HK-2 (cell line): ENCODE measurements at regions not wholly inside any gene's neighbourhood (a gene's known extent, or its start where the extent isn't known, plus 50 kb on each side); places are given as distances from the start of the nearest gene placed in this dataset.
"Not testable (repeated sequence)": the region's sequence is repeated elsewhere in the genome, so short reads cannot be mapped to it uniquely, and the experiment has no call there.

Experiments
- DNase-seq: peaks from one replicate; pipeline ENCODE4 v3.0.0-alpha.2; 2018; ENCODE audit not compliant: unreplicated experiment

DNA sequence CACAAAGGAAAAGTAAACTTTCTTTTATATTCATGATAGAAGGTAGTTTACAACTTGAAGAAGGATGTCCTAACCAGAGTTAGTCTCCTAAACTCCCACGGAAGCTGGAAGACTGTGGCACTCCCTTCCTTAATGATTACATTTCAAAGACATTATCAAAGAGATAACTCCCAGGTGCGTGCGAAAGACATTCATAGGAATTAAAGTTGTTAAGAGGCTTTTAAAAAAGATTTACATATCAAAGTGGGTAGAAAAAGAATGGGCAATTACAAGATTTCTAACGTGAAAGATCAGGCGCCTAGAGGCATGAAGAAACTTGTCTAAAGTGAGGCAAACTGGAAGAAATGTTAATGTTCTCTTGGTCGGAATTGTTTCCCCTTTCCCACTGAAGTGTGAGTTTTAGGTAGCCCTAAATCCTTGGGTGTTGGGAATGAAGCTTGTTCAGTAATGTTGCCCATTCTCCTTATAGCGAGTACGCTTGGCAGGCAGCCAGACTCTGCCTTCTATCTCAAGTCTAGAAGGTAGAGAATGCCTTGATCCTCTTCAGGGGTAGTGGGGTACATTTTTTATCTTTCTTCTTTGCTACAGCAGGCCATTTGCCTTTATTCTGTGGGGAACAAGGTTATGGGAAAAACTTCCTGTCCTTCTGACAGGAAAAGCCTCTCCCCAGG, 642.0 kb downstream of the SLC6A15 start:
- no peak for DNase-seq

DNA sequence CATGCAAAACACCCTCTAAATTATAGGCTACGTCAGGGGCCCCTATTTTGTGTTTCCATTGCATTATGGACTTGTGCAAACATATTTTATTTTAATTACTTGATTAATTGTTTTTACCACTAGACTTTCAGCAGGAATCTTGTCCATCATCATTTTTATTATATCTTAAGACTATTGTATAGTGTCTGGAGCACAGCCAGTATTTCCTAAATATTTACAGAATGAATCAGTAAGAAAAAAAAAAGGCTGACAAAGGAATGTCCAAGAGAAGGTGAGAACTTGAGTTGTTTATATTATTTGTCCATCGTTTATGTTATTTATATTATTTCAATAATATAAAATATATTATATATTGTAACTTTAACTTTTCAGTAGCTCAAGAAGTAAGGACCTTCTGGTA, 664.7 kb downstream of the SLC6A15 start:
- no peak for DNase-seq

DNA sequence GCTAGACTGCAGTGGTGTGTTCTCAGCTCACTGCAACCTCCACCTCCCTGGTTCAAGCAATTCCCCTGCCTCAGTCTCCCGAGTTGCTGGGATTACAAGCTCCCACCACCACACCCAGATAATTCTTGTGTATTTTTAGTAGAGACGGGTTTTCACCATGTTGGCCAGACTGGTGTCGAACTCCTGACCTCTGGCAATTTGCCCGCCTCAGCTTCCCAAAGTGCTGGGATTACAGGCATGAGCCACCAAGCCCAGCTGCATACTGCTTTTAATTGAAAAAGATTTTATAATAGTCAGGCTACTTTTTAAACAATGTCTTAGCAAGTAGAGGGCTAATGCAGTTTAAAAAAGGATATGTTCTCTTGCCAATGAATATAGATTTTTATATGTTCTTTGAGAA, 668.9 kb downstream of the SLC6A15 start:
- DNase-seq: no peak

DNA sequence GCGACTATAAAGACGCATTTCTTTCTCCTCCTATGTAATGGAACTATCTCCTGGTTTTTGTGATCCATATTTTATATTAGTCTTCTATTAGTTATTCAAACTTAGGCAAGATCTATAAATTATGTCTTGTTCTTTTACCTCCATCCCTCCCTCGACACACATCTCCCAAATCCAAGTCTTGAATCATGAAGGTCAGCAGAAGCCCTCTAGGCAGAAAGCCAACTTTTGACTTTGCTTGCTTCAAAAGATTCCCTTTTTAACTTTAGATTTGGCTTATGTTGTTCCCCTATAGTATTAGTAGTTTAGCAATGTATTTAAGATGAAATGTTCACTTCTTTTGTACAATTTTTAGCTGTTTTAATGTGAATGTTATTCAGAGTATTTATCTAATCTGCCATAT, 689.8 kb downstream of the SLC6A15 start:
- DNase-seq: no peak

DNA sequence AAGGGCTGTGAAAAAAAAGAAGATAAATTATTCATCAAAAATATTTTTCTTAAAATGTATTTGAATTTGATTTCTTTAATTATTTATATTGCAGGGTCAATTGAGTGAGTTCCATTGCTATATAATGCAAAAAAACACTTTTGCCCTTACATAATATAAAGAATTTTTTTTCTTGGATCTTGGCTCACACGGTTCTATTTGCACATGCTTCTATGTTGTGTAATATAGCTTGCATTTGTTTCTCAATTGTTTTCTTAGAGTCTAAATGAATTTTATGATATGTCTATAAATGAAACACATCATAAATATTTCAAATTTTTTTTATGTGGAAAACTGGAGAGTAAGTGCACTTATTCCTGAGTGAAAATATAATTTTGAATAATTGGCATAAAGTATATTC, 694.2 kb downstream of the SLC6A15 start:
- DNase-seq: no peak

DNA sequence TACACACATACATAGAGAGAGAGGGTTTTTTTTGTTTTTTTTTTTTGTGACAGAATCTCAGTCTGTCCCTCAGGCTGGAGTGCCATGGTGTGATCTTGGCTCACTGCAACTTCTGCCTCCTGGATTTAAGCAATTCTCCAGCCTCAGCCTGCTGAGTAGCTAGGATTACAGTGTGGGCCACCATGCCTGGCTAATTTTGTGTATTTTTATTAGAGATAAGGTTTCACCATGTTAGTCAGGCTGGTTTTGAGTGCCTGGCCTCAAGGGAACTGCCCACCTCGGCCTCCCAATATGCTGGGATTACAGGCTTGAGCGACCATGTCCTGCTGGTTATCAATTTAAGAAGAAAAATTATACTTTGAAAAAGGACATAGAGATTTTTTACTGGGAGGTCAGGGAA, 710.6 kb downstream of the SLC6A15 start:
- no peak for DNase-seq

DNA sequence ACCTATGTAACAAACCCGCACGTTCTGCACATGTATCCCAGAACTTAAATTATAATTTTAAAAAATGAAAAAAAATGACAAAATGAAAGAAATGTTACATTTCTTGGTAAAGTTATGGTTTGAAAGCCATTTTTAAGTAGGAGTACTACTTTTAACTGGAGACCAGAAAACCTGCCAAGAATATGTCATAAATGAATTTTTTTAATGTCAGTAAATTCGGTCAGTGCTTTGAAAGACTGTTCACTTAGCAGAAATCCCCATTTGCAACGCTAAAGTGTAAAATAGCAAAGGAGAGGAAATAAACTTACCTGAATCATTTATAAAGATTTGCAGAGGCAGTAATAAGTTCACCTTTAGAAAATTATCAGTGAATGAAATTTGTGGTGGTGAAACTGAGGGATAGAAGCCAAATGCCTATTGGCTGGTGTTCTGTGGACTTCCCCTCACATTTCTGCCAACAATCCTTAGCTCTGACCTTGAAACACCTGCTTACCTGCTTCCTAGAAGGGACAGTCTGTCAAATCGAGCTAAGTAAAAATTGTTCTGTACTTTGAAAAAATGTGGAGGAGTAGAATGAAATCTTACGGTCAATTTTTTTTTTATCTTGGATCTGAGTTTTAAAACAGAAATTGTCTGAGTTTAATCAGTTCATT, 714.2 kb downstream of the SLC6A15 start:
- DNase-seq: no peak

DNA sequence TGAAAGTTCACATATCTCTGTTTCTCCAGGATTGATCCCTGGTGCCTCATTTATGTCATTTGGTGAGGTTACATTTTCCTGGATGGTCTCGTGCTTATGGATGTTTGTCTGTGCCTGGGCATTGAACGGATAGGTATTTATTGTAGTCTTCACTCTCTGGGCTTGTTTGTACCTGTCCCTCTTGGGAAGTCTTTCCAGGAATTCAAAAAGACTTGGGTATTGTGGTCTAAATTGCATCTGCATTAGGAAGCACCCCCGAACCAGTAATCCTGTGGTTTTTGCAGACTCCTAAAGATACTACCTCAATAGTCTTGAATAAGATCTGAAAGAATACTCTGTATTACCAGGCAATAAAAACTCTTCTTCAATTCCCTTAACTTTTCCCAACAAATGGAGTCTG, 720.8 kb downstream of the SLC6A15 start:
- DNase-seq: no peak

DNA sequence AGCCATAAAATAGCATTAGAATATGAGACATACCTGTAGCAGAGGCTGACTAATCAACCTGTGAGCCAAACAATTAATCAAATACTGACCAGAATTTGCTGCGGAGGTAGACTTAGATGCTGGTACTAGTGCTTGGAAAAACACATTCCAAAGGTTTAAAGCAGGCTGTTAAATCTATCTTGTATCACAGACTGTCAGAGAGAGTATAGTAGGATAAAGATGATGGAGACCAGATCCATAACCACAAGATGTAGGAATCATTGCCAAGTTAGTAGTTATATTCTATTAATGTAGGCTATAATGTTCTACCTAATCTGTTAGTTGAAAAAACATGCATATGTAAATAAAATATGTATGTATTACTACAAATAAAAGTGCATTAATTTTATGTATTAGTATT, 726.2 kb downstream of the SLC6A15 start:
- DNase-seq: no peak

DNA sequence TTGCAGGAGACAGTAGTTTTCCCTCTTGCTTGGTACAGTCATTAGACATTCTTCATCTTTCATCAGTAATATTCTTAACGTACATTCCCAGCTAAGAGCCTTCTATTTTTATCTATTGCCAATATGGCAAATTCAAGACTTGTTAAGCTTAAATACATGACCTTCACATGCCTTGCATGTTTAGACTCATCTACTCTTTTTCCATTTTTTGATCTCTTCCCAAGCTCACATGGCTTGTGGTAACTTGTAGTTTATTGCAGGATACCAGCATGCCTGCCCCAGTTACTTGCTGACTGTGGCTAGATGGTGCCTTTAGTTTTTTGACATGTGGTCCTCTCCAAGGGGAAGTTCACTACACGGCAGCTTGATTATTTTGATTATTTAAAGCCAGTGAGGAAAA, 729.0 kb downstream of the SLC6A15 start:
- no peak for DNase-seq

DNA sequence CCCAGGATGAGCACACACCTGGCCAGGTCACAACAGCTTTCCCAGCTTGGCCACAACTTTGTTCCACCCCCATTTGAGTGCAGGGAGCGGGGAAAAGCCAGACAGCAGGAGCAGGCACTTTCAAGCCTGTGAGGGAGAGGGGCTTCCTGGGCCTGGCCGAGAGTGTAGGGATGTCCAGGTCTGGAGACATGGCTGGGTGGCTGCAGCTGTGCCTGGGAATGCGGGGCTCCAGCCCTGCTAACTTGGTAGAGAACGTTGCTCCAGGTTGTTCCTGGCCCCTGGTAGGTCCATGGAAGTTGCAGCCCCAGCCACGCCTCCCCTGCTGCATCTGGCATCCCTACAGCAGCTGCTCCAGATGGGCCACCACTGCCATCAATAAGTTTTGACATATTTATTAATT, 738.5 kb downstream of the SLC6A15 start:
- no peak for DNase-seq

DNA sequence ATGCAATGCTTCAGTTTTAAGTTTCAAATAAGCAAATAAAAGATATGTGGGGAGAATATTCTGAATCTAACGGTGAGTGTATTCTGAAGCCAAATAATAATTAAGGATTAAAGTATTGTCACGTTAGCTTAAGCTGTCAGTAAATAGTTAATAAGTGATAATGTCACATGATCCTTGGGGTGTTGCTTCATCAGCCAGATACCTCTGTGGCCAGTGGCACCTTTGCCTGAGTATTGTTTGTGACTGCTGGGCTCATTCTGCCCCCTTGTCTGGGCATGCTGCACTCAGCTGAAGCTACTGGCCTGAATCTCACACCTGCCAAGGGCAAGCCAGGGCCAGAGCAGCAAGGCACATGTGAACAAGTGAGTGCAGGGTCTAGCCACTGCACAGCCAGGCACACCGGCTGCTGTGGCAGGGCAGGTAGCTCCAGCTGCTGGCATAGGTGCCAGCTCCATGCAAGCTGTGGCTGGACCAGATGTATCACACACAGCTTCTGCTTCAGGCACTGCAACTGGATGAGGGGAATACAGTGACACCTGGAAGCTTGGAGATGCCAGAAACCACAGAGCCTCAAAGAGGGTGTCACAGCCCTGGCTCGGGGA, 739.7 kb downstream of the SLC6A15 start:
- no peak for DNase-seq

DNA sequence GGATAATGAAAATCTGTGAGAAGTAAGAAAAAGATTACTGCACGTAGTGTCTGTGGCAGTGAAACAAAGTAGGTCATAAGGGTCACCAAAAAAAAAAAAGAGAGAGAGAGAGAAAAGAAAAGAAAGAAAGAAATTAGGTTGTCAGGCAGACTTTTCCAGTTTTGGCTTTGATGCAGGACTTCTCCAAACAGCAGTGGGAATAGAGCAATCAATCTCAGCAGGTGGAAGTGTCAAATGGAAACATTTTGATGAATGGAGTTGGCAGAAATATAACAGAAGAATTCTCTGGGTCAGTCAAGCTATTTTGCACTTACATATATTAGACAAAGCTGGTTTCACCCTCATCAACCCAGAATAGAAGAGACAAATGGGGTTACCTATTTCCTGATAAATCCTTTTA, 745.8 kb downstream of the SLC6A15 start:
- no peak for DNase-seq

DNA sequence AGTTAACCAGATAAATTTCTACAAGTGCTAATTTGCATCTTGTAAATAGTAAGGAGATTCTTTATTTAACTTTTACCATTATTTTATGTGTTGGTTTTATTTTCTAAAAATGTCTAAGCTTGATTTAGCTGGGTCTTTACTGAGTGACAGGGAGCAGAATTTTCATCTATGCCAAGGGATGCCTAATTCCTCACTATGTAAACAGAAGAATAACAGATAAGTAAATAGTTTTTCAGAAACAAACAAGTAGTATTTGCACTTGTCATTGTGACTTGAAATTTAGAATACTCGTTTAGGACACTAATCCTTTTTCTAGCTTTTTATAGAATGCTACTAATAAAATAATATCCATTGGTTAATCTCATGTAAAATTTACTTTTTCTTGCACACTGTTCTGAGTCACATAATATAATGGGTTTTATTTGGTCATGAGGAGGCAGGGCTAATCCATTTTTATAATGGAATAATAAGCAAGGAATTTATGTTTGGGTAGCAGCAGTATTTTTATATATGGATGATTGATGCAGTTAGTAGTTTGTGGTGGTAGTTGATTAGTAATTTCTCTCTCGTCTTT, 746.5 kb downstream of the SLC6A15 start:
- no peak for DNase-seq

DNA sequence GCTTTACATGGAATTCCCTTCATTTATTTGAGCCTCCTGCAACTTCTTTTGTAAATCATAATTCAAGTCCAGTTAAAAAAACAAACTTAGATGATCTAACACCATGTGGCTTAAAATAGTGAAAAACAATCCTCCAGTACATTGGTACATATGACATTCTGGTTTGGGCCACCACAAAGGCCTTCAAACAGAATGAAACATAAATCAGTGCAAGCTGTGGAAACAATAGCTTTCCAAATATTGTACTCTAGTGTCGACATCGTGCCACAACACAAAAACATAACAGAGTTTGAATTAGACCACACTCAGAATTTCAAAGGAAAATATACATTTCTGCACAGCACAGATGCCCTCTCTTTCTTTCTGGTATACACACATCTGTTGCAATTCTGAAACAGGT, 751.3 kb downstream of the SLC6A15 start:
- no peak for DNase-seq

DNA sequence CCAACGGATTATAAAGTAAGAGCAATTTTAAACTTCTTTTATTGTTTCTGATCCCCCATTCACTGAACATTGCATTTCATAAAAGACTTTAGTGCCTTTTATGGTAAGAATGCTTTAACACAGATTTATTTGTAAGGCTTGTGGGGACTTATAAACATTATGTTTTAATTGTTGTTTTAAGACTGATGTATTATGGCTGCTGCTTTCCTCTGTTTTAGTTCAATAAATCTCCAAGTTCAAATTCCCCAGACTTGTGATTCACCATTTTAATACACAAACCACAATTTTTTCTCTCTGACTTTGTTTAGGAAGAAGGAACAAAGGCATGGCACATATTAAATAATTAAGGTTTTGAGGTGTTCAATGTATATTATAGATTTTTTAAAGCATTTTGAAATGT, 753.3 kb downstream of the SLC6A15 start:
- no peak for DNase-seq

DNA sequence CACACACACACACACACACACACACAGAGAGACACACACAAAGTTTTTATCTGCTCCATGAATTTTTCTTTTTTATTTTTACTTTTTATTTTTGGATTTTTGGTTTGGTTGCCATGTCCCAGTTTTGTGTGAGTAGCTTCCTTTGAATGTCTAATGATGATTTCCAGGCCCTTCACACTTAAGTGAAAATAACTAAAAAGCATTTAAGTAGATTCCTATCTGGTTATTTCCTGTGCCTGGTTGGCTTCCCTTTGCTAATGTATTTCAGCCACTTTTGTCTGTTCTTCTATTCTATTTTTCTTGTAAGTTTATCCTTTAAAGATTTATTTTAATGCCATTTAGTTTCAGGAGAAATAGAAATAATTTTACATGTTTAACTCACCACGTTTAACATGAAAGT, 755.4 kb downstream of the SLC6A15 start:
- DNase-seq: no peak

DNA sequence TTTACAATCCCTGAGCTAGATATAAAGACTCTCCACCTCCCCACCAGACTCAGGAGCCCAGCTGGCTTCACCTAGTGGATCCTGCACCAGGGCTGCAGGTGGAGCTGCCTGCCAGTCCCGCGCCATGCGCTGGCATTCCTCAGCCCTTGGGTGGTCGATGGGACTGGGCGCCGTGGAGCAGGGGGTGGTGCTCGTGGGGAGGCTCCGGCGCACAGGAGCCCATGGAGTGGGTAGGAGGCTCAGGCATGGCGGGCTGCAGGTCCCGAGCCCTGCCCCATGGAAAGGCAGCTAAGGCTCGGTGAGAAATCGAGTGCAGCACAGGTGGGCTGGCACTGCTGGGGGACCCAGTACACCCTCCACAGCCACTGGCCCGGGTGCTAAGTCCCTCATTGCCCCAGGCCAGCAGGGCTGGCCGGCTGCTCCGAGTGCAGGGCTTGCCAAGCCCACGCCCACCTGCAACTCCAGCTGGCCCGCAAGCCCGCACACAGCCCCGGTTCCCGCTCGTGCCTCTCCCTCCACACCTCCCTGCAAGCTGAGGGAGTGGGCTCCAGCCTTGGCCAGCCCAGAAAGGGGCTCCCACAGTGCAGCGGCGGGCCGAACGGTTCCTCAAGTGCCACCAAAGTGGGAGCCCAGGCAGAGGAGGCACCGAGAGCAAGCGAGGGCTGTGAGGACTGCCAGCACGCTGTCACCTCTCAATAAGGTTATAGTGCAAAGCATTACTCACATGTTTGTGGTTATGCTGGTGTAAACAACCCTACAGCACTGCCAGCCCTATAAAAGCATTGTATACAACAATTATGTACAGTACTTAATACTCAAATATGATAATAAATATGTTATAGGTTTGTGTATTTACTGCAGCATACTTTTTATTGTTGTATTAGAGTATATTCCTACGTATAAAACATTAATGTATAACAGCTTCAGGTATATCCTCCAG, 757.3 kb downstream of the SLC6A15 start:
- DNase-seq: not testable (repeated sequence)

DNA sequence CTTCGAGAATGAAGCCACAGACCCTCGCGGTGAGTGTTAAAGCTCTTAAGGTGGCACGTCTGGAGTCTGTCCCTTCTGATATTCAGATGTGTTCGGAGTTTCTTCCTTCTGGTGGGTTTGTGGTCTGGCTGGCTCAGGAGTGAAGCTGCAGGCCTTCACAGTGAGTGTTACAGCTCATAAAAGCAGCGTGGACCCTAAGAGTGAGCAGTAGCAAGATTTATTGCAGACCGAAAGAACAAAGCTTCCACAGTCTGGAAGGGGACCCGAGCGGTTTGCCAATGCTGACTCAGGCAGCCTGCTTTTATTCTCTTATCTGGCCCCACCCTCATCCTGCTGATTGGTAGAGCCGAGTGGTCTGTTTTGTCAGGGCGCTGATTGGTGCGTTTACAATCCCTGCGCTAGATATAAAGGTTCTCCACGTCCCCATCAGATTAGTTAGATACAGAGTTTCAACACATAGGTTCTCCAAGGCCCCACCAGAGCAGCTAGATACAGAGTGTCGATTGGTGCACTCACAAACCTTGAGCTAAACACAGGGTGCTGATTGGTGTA, 758.1 kb downstream of the SLC6A15 start:
- not testable (repeated sequence) for DNase-seq

DNA sequence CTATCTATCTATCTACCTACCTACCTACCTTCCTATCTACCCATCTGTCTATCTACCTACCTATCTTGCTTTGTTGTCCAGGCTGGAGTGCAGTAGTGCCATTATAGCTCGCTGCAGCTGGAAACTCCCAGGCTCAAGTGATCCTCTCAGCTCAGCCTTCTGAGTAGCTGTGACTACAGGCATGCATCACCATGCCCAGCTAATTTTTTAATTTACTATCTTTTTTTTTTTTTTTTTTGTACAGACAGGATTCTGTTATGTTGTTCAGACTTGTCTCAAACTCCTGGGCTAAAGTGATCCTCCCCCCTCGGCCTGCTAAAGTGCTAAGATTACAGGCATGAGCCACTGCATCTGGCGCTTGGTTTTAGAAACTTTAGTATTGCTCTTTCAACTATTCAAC, 762.4 kb downstream of the SLC6A15 start:
- no peak for DNase-seq

DNA sequence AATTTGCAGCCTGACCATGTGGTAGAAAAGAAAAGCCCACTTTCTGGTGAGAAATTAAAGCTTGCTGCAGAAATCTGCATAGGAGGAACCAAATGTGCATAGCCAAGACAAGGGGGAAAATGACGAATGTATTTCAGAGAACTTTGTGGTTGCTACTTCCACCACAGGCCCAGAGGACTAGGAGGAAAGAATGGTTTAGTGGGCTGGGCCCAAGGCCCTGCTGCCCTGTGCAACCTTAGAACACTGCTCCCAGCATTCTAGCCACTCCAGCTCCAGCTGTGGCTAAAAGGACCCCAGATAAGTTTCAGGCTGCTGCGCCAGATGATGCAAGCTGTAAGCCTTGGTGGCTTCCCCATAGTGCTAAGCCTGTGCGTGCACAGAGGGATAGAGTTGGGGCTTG, 764.3 kb downstream of the SLC6A15 start:
- no peak for DNase-seq

DNA sequence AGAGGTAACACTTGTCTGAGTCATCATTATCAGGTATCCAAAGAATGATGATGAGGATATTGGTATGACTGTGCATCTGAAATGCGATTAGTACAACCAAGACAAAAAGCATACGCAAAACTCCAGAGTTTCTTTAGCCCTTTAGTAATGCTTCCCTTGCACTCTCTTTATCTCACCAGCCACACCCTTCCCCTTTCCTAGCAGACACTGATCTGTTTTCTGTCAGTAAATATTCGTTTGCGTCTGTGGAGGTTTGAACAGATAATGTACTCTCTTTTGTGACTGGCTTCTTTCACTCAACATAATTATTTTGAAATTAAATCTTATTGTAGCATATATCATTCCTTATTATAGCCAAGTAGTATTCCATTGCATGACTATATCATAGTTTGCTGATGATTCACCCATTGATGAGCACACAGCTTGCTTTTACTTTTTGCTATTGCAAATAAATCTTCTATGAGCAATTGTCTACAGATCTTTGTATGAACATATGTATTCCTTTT, 775.7 kb downstream of the SLC6A15 start:
- no peak for DNase-seq
